Type B pancreatic cell (in vitro differentiated cells): ENCODE measurements at regions not wholly inside any gene's neighbourhood (a gene's known extent, or its start where the extent isn't known, plus 50 kb on each side); places are given as distances from the start of the nearest gene placed in this dataset.

ENCODE experiments used
- DNase-seq: peaks from one replicate; pipeline ENCODE4 v3.0.0; 2021; ENCODE audit warnings: mixed read lengths; ENCODE audit not compliant: unreplicated experiment; ENCODE audit errors: extremely low spot score
- H3K27ac Mint-ChIP-seq: 2 replicates; pipeline ENCODE4 v1.8.0; 2021; ENCODE audit warnings: mild to moderate bottlenecking, mixed read lengths
- H3K27me3 Mint-ChIP-seq: 2 replicates; pipeline ENCODE4 v1.8.0; 2021; ENCODE audit warnings: mixed read lengths
- H3K36me3 Mint-ChIP-seq: 2 replicates; pipeline ENCODE4 v1.8.0; 2021; ENCODE audit warnings: mixed read lengths
- H3K4me1 Mint-ChIP-seq: one replicate; pipeline ENCODE4 v1.8.0; 2021; ENCODE audit warnings: mixed read lengths; ENCODE audit not compliant: unreplicated experiment
- H3K4me3 Mint-ChIP-seq: 2 replicates; pipeline ENCODE4 v1.8.0; 2021; ENCODE audit warnings: mild to moderate bottlenecking, mixed read lengths
- H3K9me3 Mint-ChIP-seq: 2 replicates; pipeline ENCODE4 v1.8.0; 2021; ENCODE audit warnings: mixed read lengths
- CTCF ChIP-seq: fragments of 200-600 bp; sonication (generic); conservative IDR thresholded peaks from 2 replicates; pipeline ENCODE4 v1.5.0; 2021; ENCODE audit warnings: antibody characterized with exemption, mild to moderate bottlenecking

DNA sequence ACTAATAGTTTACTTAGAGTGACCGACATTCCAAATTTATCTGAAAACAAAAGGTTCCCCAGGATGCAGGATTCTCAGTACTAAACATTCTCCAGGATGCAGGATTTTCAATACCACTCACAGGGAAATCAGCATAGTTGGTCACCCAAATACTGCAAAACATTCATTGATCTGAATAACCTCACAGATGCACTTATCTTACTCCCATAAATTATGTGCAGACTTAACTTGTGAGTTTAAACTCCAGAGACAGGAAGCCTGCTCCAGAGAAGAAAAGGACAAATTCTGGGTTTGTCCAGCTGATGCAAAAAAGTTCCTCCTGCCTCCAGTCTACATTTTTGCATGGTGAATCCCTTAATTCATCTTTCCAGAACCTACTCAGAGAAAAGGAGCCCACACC lies 514.2 kb upstream of the TMEM132C start:
- H3K4me1 Mint-ChIP-seq = no peaks in the 10 kb centered on the region
- H3K36me3 Mint-ChIP-seq = no peaks in the 10 kb centered on the region
- no peak overlapping the region for H3K4me3 Mint-ChIP-seq
- H3K9me3 Mint-ChIP-seq = peaks cover 9% of the 10 kb centered on the region
- peaks cover 7% of the 10 kb centered on the region for H3K27me3 Mint-ChIP-seq
- no peak for TF ChIP-seq CTCF
- H3K27ac Mint-ChIP-seq = no peak overlapping the region
- no peak for DNase-seq

DNA sequence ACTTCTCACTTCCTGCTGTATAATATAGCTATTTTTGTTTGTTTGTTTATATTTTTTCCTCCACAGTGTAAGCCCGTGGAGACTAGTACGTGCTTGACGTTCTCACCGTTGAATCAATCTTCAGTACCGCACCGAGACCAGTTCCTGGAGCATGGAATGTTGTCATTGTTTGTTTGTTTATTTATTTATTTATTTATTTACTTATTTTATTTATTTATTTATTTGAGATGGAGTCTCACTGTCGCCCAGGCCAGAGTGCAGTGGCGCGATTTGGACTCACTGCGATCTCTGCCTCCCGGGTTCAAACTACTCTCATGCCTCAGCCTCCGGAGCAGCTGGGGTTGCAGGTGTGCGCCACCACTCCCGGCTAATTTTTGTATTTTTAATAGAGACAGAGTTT lies 506.6 kb upstream of the TMEM132C start:
- H3K36me3 Mint-ChIP-seq = no peaks in the 10 kb centered on the region
- no peak overlapping the region for H3K4me3 Mint-ChIP-seq
- DNase-seq = no peak
- H3K4me1 Mint-ChIP-seq = no peaks in the 10 kb centered on the region
- H3K27ac Mint-ChIP-seq = no peak overlapping the region
- no peak for TF ChIP-seq CTCF
- H3K27me3 Mint-ChIP-seq = peaks cover 3% of the 10 kb centered on the region
- H3K9me3 Mint-ChIP-seq = peaks cover 13% of the 10 kb centered on the region

DNA sequence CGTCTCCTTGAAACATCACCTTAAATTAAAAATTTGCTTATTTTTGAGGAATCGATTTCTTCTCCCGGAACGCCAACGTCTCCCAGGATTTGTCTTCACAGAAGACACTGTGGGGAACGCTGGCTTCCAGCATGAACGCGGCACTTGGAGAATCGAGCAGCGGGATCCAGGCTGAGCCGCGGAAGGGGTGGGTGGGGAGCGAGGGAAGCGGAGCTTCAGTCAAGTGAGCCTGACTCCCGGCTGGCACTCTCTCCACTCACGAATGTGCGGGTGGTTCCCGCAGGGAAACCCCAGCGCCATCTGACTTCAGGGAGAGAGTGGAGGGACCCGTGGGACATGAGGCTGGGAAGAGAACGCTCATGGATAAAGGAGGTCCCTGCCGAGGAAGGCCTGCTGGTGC lies 506.0 kb upstream of the TMEM132C start:
- TF ChIP-seq CTCF = no peak
- no peaks in the 10 kb centered on the region for H3K4me1 Mint-ChIP-seq
- no peaks in the 10 kb centered on the region for H3K36me3 Mint-ChIP-seq
- no peak overlapping the region for H3K27ac Mint-ChIP-seq
- H3K27me3 Mint-ChIP-seq = peaks cover 3% of the 10 kb centered on the region
- no peak for DNase-seq
- H3K9me3 Mint-ChIP-seq = peaks cover 13% of the 10 kb centered on the region
- H3K4me3 Mint-ChIP-seq = no peak overlapping the region

DNA sequence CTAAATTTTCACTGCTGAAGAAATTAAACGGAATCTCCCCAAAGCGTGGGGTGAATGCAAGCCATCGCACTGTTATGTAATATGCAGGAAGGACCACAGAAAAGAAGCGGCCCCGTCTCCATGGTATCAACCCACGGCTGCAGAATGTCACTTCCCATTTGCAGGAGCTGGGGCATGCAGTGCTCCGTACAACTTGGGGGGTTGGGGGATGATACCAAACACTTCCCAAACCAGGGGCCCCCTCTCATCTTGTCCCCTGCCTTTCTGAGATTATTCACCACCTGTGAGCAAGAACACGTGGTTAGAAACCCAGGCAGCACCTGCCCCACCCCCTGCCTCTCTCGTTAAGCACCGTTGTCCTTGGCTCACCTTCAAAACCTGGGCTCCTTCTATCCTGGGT lies 505.1 kb upstream of the TMEM132C start:
- Mint-ChIP-seq H3K9me3 (peaks cover 5% of the 10 kb centered on the region), H3K4me1 (no peaks in the 10 kb centered on the region), H3K36me3 (no peaks in the 10 kb centered on the region), H3K27ac (no peak overlapping the region), H3K4me3 (no peak overlapping the region), H3K27me3 (peaks cover 3% of the 10 kb centered on the region)
- DNase-seq = no peak
- TF ChIP-seq CTCF = no peak

DNA sequence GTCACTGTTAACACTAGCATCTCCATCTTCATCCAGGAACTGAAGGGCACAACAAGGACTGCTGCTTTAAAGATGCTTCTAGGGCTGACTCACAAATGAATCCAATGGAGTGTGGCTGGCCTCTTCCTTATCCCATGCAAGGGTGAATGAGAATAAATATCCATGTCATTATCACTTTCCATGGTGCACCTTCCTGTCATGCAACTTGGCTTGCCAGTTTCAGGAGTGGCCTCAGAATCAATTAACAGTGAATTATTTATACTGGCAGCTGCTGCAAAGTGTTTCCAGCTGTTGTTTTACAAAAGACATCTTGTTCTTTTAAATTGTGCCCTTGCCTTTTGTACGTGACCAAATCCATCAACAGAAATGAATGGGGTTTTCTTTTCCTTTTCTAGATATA lies 499.3 kb upstream of the TMEM132C start:
- Mint-ChIP-seq H3K4me1 (peaks cover 8% of the 10 kb centered on the region), H3K36me3 (no peaks in the 10 kb centered on the region), H3K4me3 (no peak overlapping the region), H3K27ac (no peak overlapping the region), H3K9me3 (no peaks in the 10 kb centered on the region), H3K27me3 (peaks cover 16% of the 10 kb centered on the region)
- no peak for DNase-seq
- TF ChIP-seq CTCF = no peak

DNA sequence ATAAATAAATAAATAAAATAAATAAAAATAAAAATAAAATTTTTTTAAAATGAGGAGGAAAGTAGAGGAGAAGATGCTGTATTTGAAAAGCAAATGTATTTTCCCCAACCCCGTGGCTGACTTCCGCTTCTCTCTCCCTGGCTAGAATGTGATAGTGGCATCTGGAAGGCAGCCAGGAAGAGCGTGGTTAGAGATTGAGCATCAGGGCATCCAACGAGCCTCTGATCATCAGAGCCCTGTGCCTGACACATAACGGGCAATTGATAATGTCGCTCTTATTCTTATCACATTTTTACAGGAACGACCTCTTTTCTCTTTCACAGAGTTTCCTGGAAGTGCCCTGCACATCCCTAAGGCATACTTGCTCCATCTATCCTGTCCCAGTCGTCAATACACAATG lies 496.9 kb upstream of the TMEM132C start:
- Mint-ChIP-seq H3K36me3 (no peaks in the 10 kb centered on the region), H3K4me1 (peaks cover 8% of the 10 kb centered on the region), H3K9me3 (no peaks in the 10 kb centered on the region), H3K4me3 (no peak overlapping the region), H3K27ac (no peak overlapping the region), H3K27me3 (peaks cover 27% of the 10 kb centered on the region)
- TF ChIP-seq CTCF = no peak
- DNase-seq = no peak
